Liver (tissue), 8 donors: ENCODE measurements at regions not wholly inside any gene's neighbourhood (a gene's known extent, or its start where the extent isn't known, plus 50 kb on each side); places are given as distances from the start of the nearest gene placed in this dataset.

Source experiments
- DNase-seq: peaks from one replicate; pipeline ENCODE4 v3.0.0-alpha.2; 2017; ENCODE audit warnings: low spot score
- H3K27ac ChIP-seq, 2 donors: one replicate each; pipeline ENCODE4 v1.7.0; 2013; ENCODE audit warnings: inconsistent platforms in 2 of 2, low read length in 2 of 2, control low read depth in 1 of 2, low read depth in 1 of 2, mild to moderate bottlenecking in 1 of 2
- H3K27me3 ChIP-seq, 4 donors: one replicate each; pipeline versions ENCODE4 v1.6.1 to v1.7.0; 2013; ENCODE audit warnings: low read length in 3 of 4, inconsistent platforms in 1 of 4, mild to moderate bottlenecking in 1 of 4, moderate library complexity in 1 of 4; ENCODE audit not compliant: control insufficient read depth in 4 of 4, insufficient read depth in 4 of 4
- H3K36me3 ChIP-seq, 4 donors: one replicate each; pipeline versions ENCODE4 v1.6.1 to v1.7.0; 2013; ENCODE audit warnings: low read length in 3 of 4, mild to moderate bottlenecking in 3 of 4, low read depth in 1 of 4, moderate library complexity in 1 of 4; ENCODE audit not compliant: control insufficient read depth in 4 of 4, insufficient read depth in 3 of 4
- H3K4me1 ChIP-seq, 4 donors: one replicate each; pipeline versions ENCODE4 v1.6.1 to v1.7.0; 2013; ENCODE audit warnings: low read length in 3 of 4, mild to moderate bottlenecking in 3 of 4, moderate library complexity in 1 of 4; ENCODE audit not compliant: control insufficient read depth in 4 of 4, insufficient read depth in 4 of 4
- H3K4me3 ChIP-seq, 3 donors: one replicate each; pipeline versions ENCODE4 v1.6.1 to v1.7.0; 2013; ENCODE audit warnings: low read length in 3 of 3, control low read depth in 1 of 3, low read depth in 1 of 3, mild to moderate bottlenecking in 1 of 3
- H3K9ac ChIP-seq, 2 donors: one replicate each; pipeline ENCODE4 v1.7.0; 2013; ENCODE audit warnings: low read length in 2 of 2, mild to moderate bottlenecking in 2 of 2, moderate library complexity in 2 of 2, control low read depth in 1 of 2, low read depth in 1 of 2
- H3K9me3 ChIP-seq, 4 donors: one replicate each; pipeline versions ENCODE4 v1.6.1 to v1.7.0; 2013; ENCODE audit warnings: low read length in 3 of 4; ENCODE audit not compliant: control insufficient read depth in 4 of 4
- ATF3 ChIP-seq: IDR thresholded peaks from 2 replicates; pipeline ENCODE4 v1.6.1; 2016; ENCODE audit warnings: antibody characterized with exemption
- CTCF ChIP-seq: fragments of 150-350 bp; IDR thresholded peaks from 2 replicates; pipeline ENCODE4 v1.5.1; 2017; ENCODE audit warnings: improper control_type of control experiment, low read depth, low read length; ENCODE audit not compliant: missing input control
- EGR1 ChIP-seq, 2 donors: IDR thresholded peaks; 2 replicates each; pipeline ENCODE4 v1.6.1; 2016 to 2018; ENCODE audit warnings: antibody characterized with exemption in 2 of 2, low read depth in 2 of 2
- FOXA1 ChIP-seq: IDR thresholded peaks from 2 replicates; pipeline ENCODE4 v1.6.1; 2016; ENCODE audit warnings: antibody characterized with exemption
- FOXA2 ChIP-seq: IDR thresholded peaks from 2 replicates; pipeline ENCODE4 v1.6.1; 2016; ENCODE audit warnings: antibody characterized with exemption
- GABPA ChIP-seq, 2 donors: IDR thresholded peaks in 1 of 2; conservative IDR thresholded peaks in 1 of 2; 2 replicates each; pipeline ENCODE4 v1.6.1; 2016; ENCODE audit warnings: antibody characterized with exemption in 2 of 2, mild to moderate bottlenecking in 1 of 2, moderate library complexity in 1 of 2
- HNF4A ChIP-seq, 2 donors: conservative IDR thresholded peaks; 2 replicates each; pipeline ENCODE4 v1.6.1; 2016; ENCODE audit warnings: antibody characterized with exemption in 2 of 2, mild to moderate bottlenecking in 2 of 2
- NR2F2 ChIP-seq: IDR thresholded peaks from 2 replicates; pipeline ENCODE4 v1.6.1; 2016; ENCODE audit warnings: antibody characterized with exemption
- RAD21 ChIP-seq, 2 donors: IDR thresholded peaks; 2 replicates each; pipeline ENCODE4 v1.6.1; 2016; ENCODE audit warnings: antibody characterized with exemption in 2 of 2, mild to moderate bottlenecking in 2 of 2
- REST ChIP-seq: IDR thresholded peaks from 2 replicates; pipeline ENCODE4 v1.6.1; 2016; ENCODE audit warnings: antibody characterized with exemption, mild to moderate bottlenecking
- RXRA ChIP-seq, 2 donors: IDR thresholded peaks; 2 replicates each; pipeline ENCODE4 v1.6.1; 2017 to 2018; ENCODE audit warnings: antibody characterized with exemption in 2 of 2, mild to moderate bottlenecking in 1 of 2
- SP1 ChIP-seq: IDR thresholded peaks from 2 replicates; pipeline ENCODE4 v1.6.1; 2018; ENCODE audit warnings: antibody characterized with exemption, mild to moderate bottlenecking
- TAF1 ChIP-seq: conservative IDR thresholded peaks from 2 replicates; pipeline ENCODE4 v1.6.1; 2016; ENCODE audit warnings: antibody characterized with exemption, mild to moderate bottlenecking
- YY1 ChIP-seq: IDR thresholded peaks from 2 replicates; pipeline ENCODE4 v1.6.1; 2016; ENCODE audit warnings: antibody characterized with exemption, mild to moderate bottlenecking
- ZBTB33 ChIP-seq: IDR thresholded peaks from 2 replicates; pipeline ENCODE4 v1.6.1; 2016; ENCODE audit warnings: antibody characterized with exemption
- WGBS: extraction: QIAGEN DNeasy Blood & Tissue Kit; methylation state at CpG from one replicate; pipeline ENCODE4 v1.1.7; 2013; 5-methylcytosine and 5-hydroxymethylcytosine counted together
- donor health status: healthy.
- donor health status: healthy.
- donor health status: healthy.
- donor health status: healthy.
- donor health status: healthy.

GRCh38 chr13:74052402-74052928 lies 81.7 kb downstream of the KLF12 start (continued):
- peak; percentile 76 for TF ChIP-seq ZBTB33
- TF ChIP-seq CTCF, result no peak
- no peak for TF ChIP-seq FOXA1
- TF ChIP-seq EGR1 (IDR thresholded peaks at IDR 0.05; ENCODE audit: low read depth in 2 of 2), result peak in 1 of 2 donors; percentile 12
- TF ChIP-seq RXRA (IDR thresholded peaks at IDR 0.05), result peak; percentile 36 to 64

GRCh38 chr13:74048756-74049155 lies 85.4 kb downstream of the KLF12 start:
- 88% methylated on average over 5 of the region's 5 CpGs for WGBS
- Histone ChIP-seq H3K4me1 (peaks cover 0 to 2% (median 0%) of the 10 kb centered on the region in 4 donors), H3K27me3 (no peaks in the 10 kb centered on the region), H3K27ac (no peak overlapping the region), H3K36me3 (no peaks in the 10 kb centered on the region), H3K9me3 (no peaks in the 10 kb centered on the region), H3K9ac (no peak overlapping the region), H3K4me3 (no peak overlapping the region)
- TF ChIP-seq FOXA1, result no peak
- no peak for TF ChIP-seq TAF1
- no peak for TF ChIP-seq RXRA (IDR thresholded peaks at IDR 0.05)
- TF ChIP-seq ATF3, result no peak
- no peak for TF ChIP-seq REST
- TF ChIP-seq FOXA2, result no peak
- no peak for TF ChIP-seq HNF4A (conservative IDR thresholded peaks at IDR 0.05)
- no peak for TF ChIP-seq CTCF
- TF ChIP-seq SP1, result no peak
- TF ChIP-seq RAD21 (IDR thresholded peaks at IDR 0.05), result no peak
- no peak for TF ChIP-seq NR2F2
- TF ChIP-seq YY1, result no peak
- TF ChIP-seq GABPA (IDR thresholded peaks at IDR 0.05 in 1 of 2, conservative IDR thresholded peaks at IDR 0.05 in 1 of 2), result no peak
- DNase-seq, result no peak
